Breast epithelium (tissue), 3 donors: ENCODE measurements at regions not wholly inside any gene's neighbourhood (a gene's known extent, or its start where the extent isn't known, plus 50 kb on each side); places are given as distances from the start of the nearest gene placed in this dataset.

Experiments used
- CTCF ChIP-seq, 3 donors: fragments of 450-650 bp; IDR thresholded peaks; one replicate each; pipeline ENCODE4 v1.5.1; 2016 to 2017; ENCODE audit warnings: antibody characterized with exemption in 3 of 3, mild to moderate bottlenecking in 3 of 3, moderate library complexity in 3 of 3
- POLR2A ChIP-seq: fragments of 450-650 bp; IDR thresholded peaks from one replicate; pipeline ENCODE4 v1.6.1; 2016; ENCODE audit warnings: antibody characterized with exemption, mild to moderate bottlenecking, moderate library complexity
- POLR2AphosphoS5 ChIP-seq, 3 donors: sonication (generic); formaldehyde crosslinking; IDR thresholded peaks; one replicate each; pipeline ENCODE4 v1.6.1; 2017; ENCODE audit warnings: antibody characterized with exemption in 3 of 3

- TF ChIP-seq CTCF (IDR thresholded peaks at IDR 0.05) (no peak), POLR2A (no peak), POLR2AphosphoS5 (IDR thresholded peaks at IDR 0.05) (no peak)
Observed at GRCh38 chr3:38969317-38970235, 82.2 kb downstream of the SCN11A start.
